RWPE1 (cell line): ENCODE measurements at regions not wholly inside any gene's neighbourhood (a gene's known extent, or its start where the extent isn't known, plus 50 kb on each side); places are given as distances from the start of the nearest gene placed in this dataset.

Source experiments
- CTCF ChIA-PET: fragments of 350-600 bp; sonication (Branson Sonifier 250); formaldehyde crosslinking; extraction: SDS; loops from one replicate; lab custom pipeline; 2021; lab: Yijun Ruan, JAX
- POLR2A ChIA-PET: fragments of 400-600 bp; formaldehyde crosslinking; extraction: SDS; loops from one replicate; lab custom pipeline; 2020; ENCODE audit warnings: antibody characterized with exemption; ENCODE audit not compliant: low non-redundant PET; lab: Yijun Ruan, JAX
- DNase-seq: peaks from one replicate; pipeline ENCODE4 v3.0.0; 2012; ENCODE audit warnings: low spot score
- H3K27ac ChIP-seq: fragments of 450-650 bp; 2 replicates; pipeline ENCODE4 v1.5.1; 2017
- CTCF ChIP-seq: fragments of 450-650 bp; conservative IDR thresholded peaks from 2 replicates; pipeline ENCODE4 v1.5.1; 2017; ENCODE audit warnings: low read depth, mild to moderate bottlenecking

DNA sequence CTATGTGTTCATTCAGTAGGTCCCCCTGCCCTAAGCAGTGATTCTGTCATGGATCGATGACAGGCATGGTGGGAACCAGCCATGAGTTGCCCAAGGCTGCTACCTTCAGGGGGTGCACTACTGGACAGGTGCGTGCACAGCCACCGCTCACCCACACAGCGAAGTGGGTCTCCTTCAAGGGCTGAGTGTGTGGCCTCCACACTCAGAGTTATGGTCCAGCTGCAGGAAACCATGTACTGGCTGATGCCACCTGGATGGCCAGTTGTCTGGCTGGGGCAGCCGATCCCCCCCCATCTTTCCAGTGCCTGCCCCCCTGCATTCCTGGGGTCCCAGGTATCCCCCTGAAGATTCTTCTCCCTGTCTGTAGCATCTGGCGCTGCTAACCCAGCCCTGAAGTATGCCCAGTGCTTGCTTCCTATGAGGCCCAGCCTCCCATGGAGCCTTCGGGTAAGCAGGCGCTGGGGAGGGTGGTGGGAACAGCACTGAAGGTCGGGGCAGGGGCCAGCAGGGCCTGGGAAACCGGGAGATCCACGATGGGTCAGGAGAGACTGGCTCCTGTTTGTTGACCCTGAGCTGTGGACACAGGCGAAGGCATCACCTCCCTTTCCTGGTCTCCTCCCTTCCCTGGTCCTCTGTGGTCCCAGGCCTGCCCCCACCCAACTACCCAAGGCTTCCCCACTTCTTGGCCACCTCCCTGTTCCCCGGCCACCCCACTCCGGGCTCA, 106.0 kb downstream of the VEGFA start:
- DNase-seq, result no peak
- TF ChIP-seq CTCF, result no peak
- ChIA-PET CTCF (interaction anchor here (0.7 kb wide), 1 partner anchor 45 kb away, joined by 4 read pairs; no protein-coding TSS in a partner anchor), POLR2A (interaction anchor here (0.6 kb wide), 1 partner anchor 11 kb away, joined by 3 read pairs; no protein-coding TSS in a partner anchor)
- H3K27ac ChIP-seq, result no peak overlapping the region

GRCh38 chr6:43874814-43875590, 105.0 kb downstream of the VEGFA start:
- POLR2A ChIA-PET, result no interaction called here
- DNase-seq, result no peak
- H3K27ac ChIP-seq, result no peak overlapping the region
- CTCF ChIA-PET, result no interaction called here
- TF ChIP-seq CTCF, result no peak

DNA sequence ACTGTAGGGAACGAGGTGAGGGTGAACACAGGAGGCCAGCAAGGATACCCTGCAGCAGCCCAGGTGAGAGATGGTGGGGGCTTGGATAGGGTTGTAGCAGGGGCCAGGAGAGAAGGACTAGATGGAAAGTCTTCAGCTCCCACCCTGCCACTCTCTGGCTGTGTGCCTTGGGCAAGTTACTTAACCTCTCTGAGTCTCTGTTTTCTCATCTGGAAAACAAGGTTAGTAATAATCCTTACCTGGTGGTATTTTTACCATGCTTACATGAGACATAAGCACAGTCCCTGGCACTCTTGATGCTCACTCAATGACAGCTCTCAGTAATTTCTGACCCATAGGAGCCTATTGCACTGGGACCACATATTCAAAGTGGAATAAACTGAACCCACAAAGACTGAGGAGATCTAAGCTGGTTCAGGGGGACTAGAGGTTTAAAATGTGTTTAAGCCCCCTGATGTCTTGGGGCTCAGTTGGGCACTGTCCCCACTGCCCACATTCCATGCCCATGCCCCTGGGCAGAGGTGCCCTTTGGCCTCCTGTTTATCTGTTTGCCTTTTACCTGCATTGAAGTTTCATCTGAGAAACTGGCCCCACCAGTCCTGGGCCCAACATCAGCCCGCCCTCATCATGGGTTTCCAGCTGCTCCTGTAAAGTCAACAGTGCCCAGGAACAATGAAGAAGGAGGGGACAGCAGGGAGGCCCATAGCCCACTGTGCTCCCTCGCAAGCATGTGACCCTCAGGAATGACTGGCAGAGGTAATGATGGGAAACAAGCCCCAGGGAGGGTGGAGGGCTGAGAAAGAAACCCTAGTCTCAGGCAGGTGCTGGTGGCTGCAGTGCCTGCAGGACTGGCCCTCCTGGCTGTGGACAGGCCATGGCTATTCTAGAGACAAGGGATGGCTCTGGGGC, 104.0 kb downstream of the VEGFA start:
- H3K27ac ChIP-seq, result no peak overlapping the region
- no peak for TF ChIP-seq CTCF
- ChIA-PET POLR2A (no interaction called here), CTCF (no interaction called here)
- no peak for DNase-seq

DNA sequence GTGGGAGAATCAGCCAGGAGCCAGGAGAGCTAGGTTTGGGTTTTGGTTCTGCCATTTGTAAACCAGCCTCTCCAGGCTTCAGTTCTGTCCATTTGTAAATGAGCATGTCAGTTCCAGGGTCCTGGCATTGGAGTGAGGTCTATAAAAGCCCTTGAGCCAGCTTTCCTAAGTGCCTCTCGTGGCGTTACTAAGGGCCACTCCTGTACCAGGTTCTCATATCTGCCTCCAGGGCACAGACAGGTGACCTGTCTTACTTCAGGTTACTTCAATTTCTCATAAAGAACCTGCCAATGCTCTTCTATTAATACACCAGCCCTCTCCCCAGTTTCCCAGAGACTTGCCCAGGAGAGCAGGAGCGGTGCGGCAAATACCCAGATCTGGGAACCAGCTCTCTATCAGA, 101.9 kb downstream of the VEGFA start:
- ChIA-PET CTCF (no interaction called here), POLR2A (no interaction called here)
- no peak for DNase-seq
- no peak overlapping the region for H3K27ac ChIP-seq
- TF ChIP-seq CTCF, result no peak

- POLR2A ChIA-PET, result no interaction called here
- CTCF ChIA-PET, result no interaction called here
Observed at GRCh38 chr6:43871284-43871683, 101.3 kb downstream of the VEGFA start.

More at GRCh38 chr6:43871284-43871683, 101.3 kb downstream of the VEGFA start:
- no peak for TF ChIP-seq CTCF
- H3K27ac ChIP-seq, result no peak overlapping the region
- DNase-seq, result no peak
